HG02678 (cell line): ENCODE measurements at regions not wholly inside any gene's neighbourhood (a gene's known extent, or its start where the extent isn't known, plus 50 kb on each side); places are given as distances from the start of the nearest gene placed in this dataset.

Experiments
- ATAC-seq: cut with Tn5 transposase; IDR thresholded peaks from one replicate; pipeline ENCODE4 v1.9.1; 2021; ENCODE audit warnings: mild to moderate bottlenecking, moderate library complexity; ENCODE audit not compliant: unreplicated experiment

- ATAC-seq: no peak
Measured at GRCh38 chr1:101290922-101291561, 54.2 kb downstream of the S1PR1 start.

GRCh38 chr1:101291562-101292380, 55.0 kb downstream of the S1PR1 start:
- peak; percentile 33 for ATAC-seq

- ATAC-seq: peak; percentile 55
Measured at GRCh38 chr1:101293461-101294051, 56.7 kb downstream of the S1PR1 start.

- ATAC-seq: no peak
Measured at GRCh38 chr1:101295209-101295608, 58.4 kb downstream of the S1PR1 start.

GRCh38 chr1:101298663-101299062, 61.8 kb downstream of the S1PR1 start:
- ATAC-seq: no peak

GRCh38 chr1:101299141-101299540, 62.3 kb downstream of the S1PR1 start:
- ATAC-seq: no peak

GRCh38 chr1:101299710-101300109, 62.9 kb downstream of the S1PR1 start:
- ATAC-seq: no peak

GRCh38 chr1:101300916-101301315, 64.1 kb downstream of the S1PR1 start:
- no peak for ATAC-seq

GRCh38 chr1:101301446-101302057, 64.7 kb downstream of the S1PR1 start:
- ATAC-seq: no peak

GRCh38 chr1:101302831-101303511, 66.2 kb downstream of the S1PR1 start:
- ATAC-seq: no peak

- no peak for ATAC-seq
Measured at GRCh38 chr1:101307985-101308689, 71.3 kb downstream of the S1PR1 start.

GRCh38 chr1:101308935-101309333, 72.1 kb downstream of the S1PR1 start:
- ATAC-seq: no peak

- peak; percentile 41 for ATAC-seq
Measured at GRCh38 chr1:101309334-101310311, 72.8 kb downstream of the S1PR1 start.

GRCh38 chr1:101310506-101310905, 73.7 kb downstream of the S1PR1 start:
- ATAC-seq: no peak

GRCh38 chr1:101311146-101311920, 74.5 kb downstream of the S1PR1 start:
- ATAC-seq: no peak

GRCh38 chr1:101312147-101312546, 75.3 kb downstream of the S1PR1 start:
- no peak for ATAC-seq

GRCh38 chr1:101313356-101313755, 76.5 kb downstream of the S1PR1 start:
- ATAC-seq: no peak

- no peak for ATAC-seq
Measured at GRCh38 chr1:101314244-101314643, 77.4 kb downstream of the S1PR1 start.
